ENCODE measurements at regions not wholly inside any gene's neighbourhood (a gene's known extent, or its start where the extent isn't known, plus 50 kb on each side); places are given as distances from the start of the nearest gene placed in this dataset.

- TF ChIP-seq ATF1 (CRISPR knock-in tag; IDR thresholded peaks at IDR 0.05) (no peak), ZNF121 (CRISPR knock-in tag; IDR thresholded peaks at IDR 0.05) (no peak), CTCF (IDR thresholded peaks at IDR 0.05) (no peak), NR3C1 (CRISPR knock-in tag; conservative IDR thresholded peaks at IDR 0.05; ENCODE audit: low read depth) (no peak), MYBL2 (CRISPR knock-in tag; IDR thresholded peaks at IDR 0.05) (no peak), ELF4 (CRISPR knock-in tag; IDR thresholded peaks at IDR 0.05; ENCODE audit: low read depth) (no peak), ZBTB21 (CRISPR knock-in tag; IDR thresholded peaks at IDR 0.05; ENCODE audit: borderline replicate concordance) (no peak)
These were observed 770.8 kb upstream of the SOX9 start for GRCh38 chr17:71349908-71350600.
